ENCODE measurements at regions not wholly inside any gene's neighbourhood (a gene's known extent, or its start where the extent isn't known, plus 50 kb on each side); places are given as distances from the start of the nearest gene placed in this dataset.

DNA sequence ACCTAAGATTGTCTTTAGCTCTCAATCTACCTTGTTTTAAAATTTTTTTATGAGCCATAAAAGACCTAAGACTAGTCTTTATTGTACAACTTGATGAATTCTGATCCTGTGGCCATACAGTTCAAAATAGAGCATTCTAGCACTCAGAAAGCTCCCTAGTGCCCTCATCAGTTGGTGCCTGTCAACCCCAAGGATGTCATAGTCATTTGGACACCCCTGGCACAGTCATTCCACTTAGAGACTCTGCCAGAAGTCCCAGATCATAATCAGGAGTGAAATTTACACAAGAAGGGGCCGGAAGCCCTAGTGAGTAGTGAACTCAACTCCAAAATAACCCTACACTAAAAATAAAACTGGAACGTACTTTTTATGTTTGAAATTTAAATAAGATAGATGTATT lies 80.0 kb upstream of the INSIG1 start:
- no peak for TF ChIP-seq POLR2A (IDR thresholded peaks at IDR 0.05)
- TF ChIP-seq, protein P1, sequence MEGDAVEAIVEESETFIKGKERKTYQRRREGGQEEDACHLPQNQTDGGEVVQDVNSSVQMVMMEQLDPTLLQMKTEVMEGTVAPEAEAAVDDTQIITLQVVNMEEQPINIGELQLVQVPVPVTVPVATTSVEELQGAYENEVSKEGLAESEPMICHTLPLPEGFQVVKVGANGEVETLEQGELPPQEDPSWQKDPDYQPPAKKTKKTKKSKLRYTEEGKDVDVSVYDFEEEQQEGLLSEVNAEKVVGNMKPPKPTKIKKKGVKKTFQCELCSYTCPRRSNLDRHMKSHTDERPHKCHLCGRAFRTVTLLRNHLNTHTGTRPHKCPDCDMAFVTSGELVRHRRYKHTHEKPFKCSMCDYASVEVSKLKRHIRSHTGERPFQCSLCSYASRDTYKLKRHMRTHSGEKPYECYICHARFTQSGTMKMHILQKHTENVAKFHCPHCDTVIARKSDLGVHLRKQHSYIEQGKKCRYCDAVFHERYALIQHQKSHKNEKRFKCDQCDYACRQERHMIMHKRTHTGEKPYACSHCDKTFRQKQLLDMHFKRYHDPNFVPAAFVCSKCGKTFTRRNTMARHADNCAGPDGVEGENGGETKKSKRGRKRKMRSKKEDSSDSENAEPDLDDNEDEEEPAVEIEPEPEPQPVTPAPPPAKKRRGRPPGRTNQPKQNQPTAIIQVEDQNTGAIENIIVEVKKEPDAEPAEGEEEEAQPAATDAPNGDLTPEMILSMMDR (IDR thresholded peaks at IDR 0.05), result no peak

Data from lower leg skin (tissue), 3 donors.